BJ (cell line): ENCODE measurements at regions not wholly inside any gene's neighbourhood (a gene's known extent, or its start where the extent isn't known, plus 50 kb on each side); places are given as distances from the start of the nearest gene placed in this dataset.

Experiments
- CTCF ChIA-PET: fragments of 350-600 bp; formaldehyde crosslinking; extraction: SDS; loops from one replicate; lab custom pipeline; 2021; ENCODE audit warnings: antibody characterized with exemption, inconsistent platforms; lab: Yijun Ruan, JAX
- POLR2A ChIA-PET: fragments of 300-600 bp; sonication (Branson Sonifier 250); formaldehyde crosslinking; extraction: SDS; loops from one replicate; lab custom pipeline; 2021; ENCODE audit warnings: antibody characterized with exemption; lab: Charles Lee
- DNase-seq: peaks from one replicate; pipeline ENCODE4 v3.0.0-alpha.2; 2011; ENCODE audit warnings: low read depth
- H3K27me3 ChIP-seq: 2 replicates; pipeline ENCODE4 v1.6.0; 2011; ENCODE audit warnings: low read length; ENCODE audit not compliant: control insufficient read depth, insufficient read depth
- H3K36me3 ChIP-seq: 2 replicates; pipeline ENCODE4 v1.5.1; 2011; ENCODE audit warnings: low read length; ENCODE audit not compliant: control insufficient read depth, insufficient read depth
- H3K4me3 ChIP-seq: 2 replicates; pipeline ENCODE4 v1.5.1; 2011; ENCODE audit warnings: low read depth, mild to moderate bottlenecking, control low read depth, low read length
- CTCF ChIP-seq: IDR thresholded peaks from 2 replicates; pipeline ENCODE4 v1.5.1; 2011; ENCODE audit warnings: low read depth, mild to moderate bottlenecking, control low read depth, inconsistent platforms, low read length, moderate library complexity; ENCODE audit not compliant: insufficient read depth

- DNase-seq = no peak
- CTCF ChIA-PET = no interaction called here
- Histone ChIP-seq H3K36me3 (no peaks in the 10 kb centered on the region), H3K27me3 (no peaks in the 10 kb centered on the region), H3K4me3 (no peak overlapping the region)
- POLR2A ChIA-PET = no interaction called here
- TF ChIP-seq CTCF = no peak
These were observed 1021.1 kb downstream of the STIM2 start for GRCh38 chr4:27881705-27882104.

- ChIA-PET POLR2A (no interaction called here), CTCF (interaction anchor here (0.6 kb wide), 1 partner anchor 128 kb away, joined by 3 read pairs; no protein-coding TSS in a partner anchor)
These were observed 1025.5 kb downstream of the STIM2 start for GRCh38 chr4:27886120-27886519.

GRCh38 chr4:27887646-27888045 is 1027.0 kb downstream of the STIM2 start:
- ChIA-PET POLR2A (no interaction called here), CTCF (interaction anchor here (1.3 kb wide), 1 partner anchor 36 kb away, joined by 4 read pairs; no protein-coding TSS in a partner anchor)
- H3K27me3 ChIP-seq = no peaks in the 10 kb centered on the region
- no peak overlapping the region for H3K4me3 ChIP-seq
- no peaks in the 10 kb centered on the region for H3K36me3 ChIP-seq
- no peak for DNase-seq
- TF ChIP-seq CTCF = no peak

More at GRCh38 chr4:27886120-27886519, 1025.5 kb downstream of the STIM2 start:
- DNase-seq = no peak
- no peaks in the 10 kb centered on the region for H3K27me3 ChIP-seq
- no peak for TF ChIP-seq CTCF
- H3K36me3 ChIP-seq = no peaks in the 10 kb centered on the region
- H3K4me3 ChIP-seq = no peak overlapping the region

- CTCF ChIA-PET = interaction anchor here (1.3 kb wide), 1 partner anchor 37 kb away, joined by 4 read pairs; no protein-coding TSS in a partner anchor
- H3K27me3 ChIP-seq = no peaks in the 10 kb centered on the region
- no peak overlapping the region for H3K4me3 ChIP-seq
- POLR2A ChIA-PET = no interaction called here
- TF ChIP-seq CTCF = no peak
- DNase-seq = no peak
- no peaks in the 10 kb centered on the region for H3K36me3 ChIP-seq
These were observed 1027.9 kb downstream of the STIM2 start for GRCh38 chr4:27888505-27888904.

- Histone ChIP-seq H3K4me3 (no peak overlapping the region), H3K27me3 (no peaks in the 10 kb centered on the region), H3K36me3 (no peaks in the 10 kb centered on the region)
- POLR2A ChIA-PET = no interaction called here
- DNase-seq = no peak
- CTCF ChIA-PET = no interaction called here
- no peak for TF ChIP-seq CTCF
These were observed 1034.3 kb downstream of the STIM2 start for GRCh38 chr4:27894951-27895350.
